Right lobe of liver (tissue), 4 donors: ENCODE measurements at regions not wholly inside any gene's neighbourhood (a gene's known extent, or its start where the extent isn't known, plus 50 kb on each side); places are given as distances from the start of the nearest gene placed in this dataset.

Experiments used
- CTCF ChIP-seq, 4 donors: fragments of 200-600 bp in 3 of 4; fragments of 450-650 bp in 1 of 4; IDR thresholded peaks; one replicate each; pipeline versions ENCODE4 v1.5.1 to v1.8.0; 2016 to 2022; ENCODE audit warnings: antibody characterized with exemption in 4 of 4, mild to moderate bottlenecking in 2 of 4
- POLR2A ChIP-seq: fragments of 450-650 bp; IDR thresholded peaks from one replicate; pipeline ENCODE4 v1.6.1; 2017; ENCODE audit warnings: antibody characterized with exemption, mild to moderate bottlenecking
- donor health status: DM: no; HTN: no; CAD: no.
- donor health status: DM: no; HTN: no; CAD: no.
- donor health status: DM: no; HTN: yes; CAD: no.

GRCh38 chr6:114735025-114735735 lies 392.4 kb upstream of the HS3ST5 start:
- no peak for TF ChIP-seq POLR2A
- TF ChIP-seq CTCF (IDR thresholded peaks at IDR 0.05) = no peak
